GM12865 (cell line): ENCODE measurements at regions not wholly inside any gene's neighbourhood (a gene's known extent, or its start where the extent isn't known, plus 50 kb on each side); places are given as distances from the start of the nearest gene placed in this dataset.

Experiments used
- DNase-seq: peaks from one replicate; pipeline ENCODE4 v3.0.0; 2010; ENCODE audit warnings: low read depth
- H3K4me3 ChIP-seq: 2 replicates; pipeline ENCODE4 v1.5.1; 2011; ENCODE audit warnings: mild to moderate bottlenecking, low read depth, low read length, control low read depth
- CTCF ChIP-seq: IDR thresholded peaks from 2 replicates; pipeline ENCODE4 v1.5.1; 2011; ENCODE audit warnings: low read length, control low read depth, low read depth, inconsistent platforms; ENCODE audit not compliant: insufficient read depth; ENCODE audit errors: missing control alignments

- no peak overlapping the region for H3K4me3 ChIP-seq
- no peak for DNase-seq
- no peak for TF ChIP-seq CTCF
Observed at GRCh38 chr18:61699397-61700110, 193.3 kb downstream of the RNF152 start.

GRCh38 chr18:61697306-61697909 is 195.4 kb downstream of the RNF152 start:
- H3K4me3 ChIP-seq: no peak overlapping the region
- no peak for TF ChIP-seq CTCF
- no peak for DNase-seq

GRCh38 chr18:61694236-61694635 is 198.6 kb downstream of the RNF152 start:
- DNase-seq: no peak
- TF ChIP-seq CTCF: no peak
- no peak overlapping the region for H3K4me3 ChIP-seq

- DNase-seq: no peak
- no peak overlapping the region for H3K4me3 ChIP-seq
- no peak for TF ChIP-seq CTCF
Observed at GRCh38 chr18:61690418-61691138, 202.2 kb downstream of the RNF152 start.

GRCh38 chr18:61687317-61687716 is 205.5 kb downstream of the RNF152 start:
- no peak for DNase-seq
- no peak overlapping the region for H3K4me3 ChIP-seq
- TF ChIP-seq CTCF: no peak

- H3K4me3 ChIP-seq: no peak overlapping the region
- no peak for TF ChIP-seq CTCF
- DNase-seq: no peak
Observed at GRCh38 chr18:61683856-61684255, 209.0 kb downstream of the RNF152 start.
